BJ (cell line): ENCODE measurements at regions not wholly inside any gene's neighbourhood (a gene's known extent, or its start where the extent isn't known, plus 50 kb on each side); places are given as distances from the start of the nearest gene placed in this dataset.
"Not testable (repeated sequence)": the region's sequence is repeated elsewhere in the genome, so short reads cannot be mapped to it uniquely, and the experiment has no call there.

Experiments
- CTCF ChIA-PET: fragments of 350-600 bp; formaldehyde crosslinking; extraction: SDS; loops from one replicate; lab custom pipeline; 2021; ENCODE audit warnings: antibody characterized with exemption, inconsistent platforms; lab: Yijun Ruan, JAX
- POLR2A ChIA-PET: fragments of 300-600 bp; sonication (Branson Sonifier 250); formaldehyde crosslinking; extraction: SDS; loops from one replicate; lab custom pipeline; 2021; ENCODE audit warnings: antibody characterized with exemption; lab: Charles Lee
- DNase-seq: peaks from one replicate; pipeline ENCODE4 v3.0.0-alpha.2; 2011; ENCODE audit warnings: low read depth
- H3K27me3 ChIP-seq: 2 replicates; pipeline ENCODE4 v1.6.0; 2011; ENCODE audit warnings: low read length; ENCODE audit not compliant: control insufficient read depth, insufficient read depth
- H3K36me3 ChIP-seq: 2 replicates; pipeline ENCODE4 v1.5.1; 2011; ENCODE audit warnings: low read length; ENCODE audit not compliant: control insufficient read depth, insufficient read depth
- H3K4me3 ChIP-seq: 2 replicates; pipeline ENCODE4 v1.5.1; 2011; ENCODE audit warnings: low read depth, mild to moderate bottlenecking, control low read depth, low read length

- H3K36me3 ChIP-seq, DNase-seq, H3K4me3 ChIP-seq, H3K27me3 ChIP-seq, CTCF ChIA-PET, POLR2A ChIA-PET: not testable (repeated sequence)
Observed at GRCh38 chr1:120357046-120357445, 57.8 kb upstream of the NBPF8 start.

GRCh38 chr1:120356170-120356569 is 58.7 kb upstream of the NBPF8 start:
- H3K27me3 ChIP-seq, DNase-seq, H3K36me3 ChIP-seq, H3K4me3 ChIP-seq, CTCF ChIA-PET, POLR2A ChIA-PET: not testable (repeated sequence)

- POLR2A ChIA-PET, DNase-seq, H3K27me3 ChIP-seq, CTCF ChIA-PET, H3K36me3 ChIP-seq: not testable (repeated sequence)
- peak overlapping the region; percentile 33 for H3K4me3 ChIP-seq
Observed at GRCh38 chr1:120354618-120355184, 60.1 kb upstream of the NBPF8 start.

- H3K36me3 ChIP-seq, H3K27me3 ChIP-seq, DNase-seq, POLR2A ChIA-PET, H3K4me3 ChIP-seq, CTCF ChIA-PET: not testable (repeated sequence)
Observed at GRCh38 chr1:120342231-120343073, 72.4 kb upstream of the NBPF8 start.

- CTCF ChIA-PET, DNase-seq, H3K27me3 ChIP-seq, H3K36me3 ChIP-seq, POLR2A ChIA-PET: not testable (repeated sequence)
- peak overlapping the region; percentile 41 for H3K4me3 ChIP-seq
Observed at GRCh38 chr1:120341756-120342155, 73.1 kb upstream of the NBPF8 start.

- POLR2A ChIA-PET, CTCF ChIA-PET, H3K36me3 ChIP-seq, DNase-seq, H3K27me3 ChIP-seq: not testable (repeated sequence)
- peak overlapping the region; percentile 41 for H3K4me3 ChIP-seq
Observed at GRCh38 chr1:120340838-120341751, 73.7 kb upstream of the NBPF8 start.

GRCh38 chr1:120315738-120316137 is 99.1 kb upstream of the NBPF8 start:
- CTCF ChIA-PET, H3K36me3 ChIP-seq, POLR2A ChIA-PET, H3K27me3 ChIP-seq, DNase-seq, H3K4me3 ChIP-seq: not testable (repeated sequence)

GRCh38 chr1:120311930-120312329 is 102.9 kb upstream of the NBPF8 start:
- DNase-seq, H3K4me3 ChIP-seq, H3K27me3 ChIP-seq, POLR2A ChIA-PET, H3K36me3 ChIP-seq, CTCF ChIA-PET: not testable (repeated sequence)

- CTCF ChIA-PET, POLR2A ChIA-PET, H3K4me3 ChIP-seq: not testable (repeated sequence)
Observed at GRCh38 chr1:120308940-120309578, 105.8 kb upstream of the NBPF8 start.

GRCh38 chr1:120305046-120305445 is 109.8 kb upstream of the NBPF8 start:
- POLR2A ChIA-PET, CTCF ChIA-PET: not testable (repeated sequence)

More at GRCh38 chr1:120308940-120309578, 105.8 kb upstream of the NBPF8 start:
- H3K27me3 ChIP-seq, H3K36me3 ChIP-seq, DNase-seq: not testable (repeated sequence)

GRCh38 chr1:120304341-120304740 is 110.5 kb upstream of the NBPF8 start:
- POLR2A ChIA-PET, H3K4me3 ChIP-seq, H3K27me3 ChIP-seq, DNase-seq, H3K36me3 ChIP-seq, CTCF ChIA-PET: not testable (repeated sequence)

More at GRCh38 chr1:120305046-120305445, 109.8 kb upstream of the NBPF8 start:
- H3K4me3 ChIP-seq, H3K27me3 ChIP-seq, DNase-seq, H3K36me3 ChIP-seq: not testable (repeated sequence)

GRCh38 chr1:120299433-120300057 is 115.3 kb upstream of the NBPF8 start:
- CTCF ChIA-PET, H3K4me3 ChIP-seq, POLR2A ChIA-PET, DNase-seq, H3K27me3 ChIP-seq, H3K36me3 ChIP-seq: not testable (repeated sequence)
